Liver (tissue), 8 donors: ENCODE measurements at regions not wholly inside any gene's neighbourhood (a gene's known extent, or its start where the extent isn't known, plus 50 kb on each side); places are given as distances from the start of the nearest gene placed in this dataset.

Experiments
- DNase-seq: peaks from one replicate; pipeline ENCODE4 v3.0.0-alpha.2; 2017; ENCODE audit warnings: low spot score
- H3K27ac ChIP-seq, 2 donors: one replicate each; pipeline ENCODE4 v1.7.0; 2013; ENCODE audit warnings: inconsistent platforms in 2 of 2, low read length in 2 of 2, control low read depth in 1 of 2, low read depth in 1 of 2, mild to moderate bottlenecking in 1 of 2
- H3K27me3 ChIP-seq, 4 donors: one replicate each; pipeline versions ENCODE4 v1.6.1 to v1.7.0; 2013; ENCODE audit warnings: low read length in 3 of 4, inconsistent platforms in 1 of 4, mild to moderate bottlenecking in 1 of 4, moderate library complexity in 1 of 4; ENCODE audit not compliant: control insufficient read depth in 4 of 4, insufficient read depth in 4 of 4
- H3K36me3 ChIP-seq, 4 donors: one replicate each; pipeline versions ENCODE4 v1.6.1 to v1.7.0; 2013; ENCODE audit warnings: low read length in 3 of 4, mild to moderate bottlenecking in 3 of 4, low read depth in 1 of 4, moderate library complexity in 1 of 4; ENCODE audit not compliant: control insufficient read depth in 4 of 4, insufficient read depth in 3 of 4
- H3K4me1 ChIP-seq, 4 donors: one replicate each; pipeline versions ENCODE4 v1.6.1 to v1.7.0; 2013; ENCODE audit warnings: low read length in 3 of 4, mild to moderate bottlenecking in 3 of 4, moderate library complexity in 1 of 4; ENCODE audit not compliant: control insufficient read depth in 4 of 4, insufficient read depth in 4 of 4
- H3K4me3 ChIP-seq, 3 donors: one replicate each; pipeline versions ENCODE4 v1.6.1 to v1.7.0; 2013; ENCODE audit warnings: low read length in 3 of 3, control low read depth in 1 of 3, low read depth in 1 of 3, mild to moderate bottlenecking in 1 of 3
- H3K9ac ChIP-seq, 2 donors: one replicate each; pipeline ENCODE4 v1.7.0; 2013; ENCODE audit warnings: low read length in 2 of 2, mild to moderate bottlenecking in 2 of 2, moderate library complexity in 2 of 2, control low read depth in 1 of 2, low read depth in 1 of 2
- H3K9me3 ChIP-seq, 4 donors: one replicate each; pipeline versions ENCODE4 v1.6.1 to v1.7.0; 2013; ENCODE audit warnings: low read length in 3 of 4; ENCODE audit not compliant: control insufficient read depth in 4 of 4
- ATF3 ChIP-seq: IDR thresholded peaks from 2 replicates; pipeline ENCODE4 v1.6.1; 2016; ENCODE audit warnings: antibody characterized with exemption
- CTCF ChIP-seq: fragments of 150-350 bp; IDR thresholded peaks from 2 replicates; pipeline ENCODE4 v1.5.1; 2017; ENCODE audit warnings: improper control_type of control experiment, low read depth, low read length; ENCODE audit not compliant: missing input control
- EGR1 ChIP-seq, 2 donors: IDR thresholded peaks; 2 replicates each; pipeline ENCODE4 v1.6.1; 2016 to 2018; ENCODE audit warnings: antibody characterized with exemption in 2 of 2, low read depth in 2 of 2
- FOXA1 ChIP-seq: IDR thresholded peaks from 2 replicates; pipeline ENCODE4 v1.6.1; 2016; ENCODE audit warnings: antibody characterized with exemption
- FOXA2 ChIP-seq: IDR thresholded peaks from 2 replicates; pipeline ENCODE4 v1.6.1; 2016; ENCODE audit warnings: antibody characterized with exemption
- GABPA ChIP-seq, 2 donors: IDR thresholded peaks in 1 of 2; conservative IDR thresholded peaks in 1 of 2; 2 replicates each; pipeline ENCODE4 v1.6.1; 2016; ENCODE audit warnings: antibody characterized with exemption in 2 of 2, mild to moderate bottlenecking in 1 of 2, moderate library complexity in 1 of 2
- HNF4A ChIP-seq, 2 donors: conservative IDR thresholded peaks; 2 replicates each; pipeline ENCODE4 v1.6.1; 2016; ENCODE audit warnings: antibody characterized with exemption in 2 of 2, mild to moderate bottlenecking in 2 of 2
- HNF4G ChIP-seq: IDR thresholded peaks from 2 replicates; pipeline ENCODE4 v1.6.1; 2016; ENCODE audit warnings: antibody characterized with exemption
- JUND ChIP-seq, 2 donors: IDR thresholded peaks; 2 replicates each; pipeline ENCODE4 v1.6.1; 2016; ENCODE audit warnings: antibody characterized with exemption in 2 of 2
- NR2F2 ChIP-seq: IDR thresholded peaks from 2 replicates; pipeline ENCODE4 v1.6.1; 2016; ENCODE audit warnings: antibody characterized with exemption
- RAD21 ChIP-seq, 2 donors: IDR thresholded peaks; 2 replicates each; pipeline ENCODE4 v1.6.1; 2016; ENCODE audit warnings: antibody characterized with exemption in 2 of 2, mild to moderate bottlenecking in 2 of 2
- REST ChIP-seq: IDR thresholded peaks from 2 replicates; pipeline ENCODE4 v1.6.1; 2016; ENCODE audit warnings: antibody characterized with exemption, mild to moderate bottlenecking
- RXRA ChIP-seq, 2 donors: IDR thresholded peaks; 2 replicates each; pipeline ENCODE4 v1.6.1; 2017 to 2018; ENCODE audit warnings: antibody characterized with exemption in 2 of 2, mild to moderate bottlenecking in 1 of 2
- SP1 ChIP-seq: IDR thresholded peaks from 2 replicates; pipeline ENCODE4 v1.6.1; 2018; ENCODE audit warnings: antibody characterized with exemption, mild to moderate bottlenecking
- TAF1 ChIP-seq: conservative IDR thresholded peaks from 2 replicates; pipeline ENCODE4 v1.6.1; 2016; ENCODE audit warnings: antibody characterized with exemption, mild to moderate bottlenecking
- YY1 ChIP-seq: IDR thresholded peaks from 2 replicates; pipeline ENCODE4 v1.6.1; 2016; ENCODE audit warnings: antibody characterized with exemption, mild to moderate bottlenecking
- WGBS: extraction: QIAGEN DNeasy Blood & Tissue Kit; methylation state at CpG from one replicate; pipeline ENCODE4 v1.1.7; 2013; 5-methylcytosine and 5-hydroxymethylcytosine counted together
- TF ChIP-seq, protein P1 (sequence below): IDR thresholded peaks from 2 replicates; pipeline ENCODE4 v1.6.1; 2016; ENCODE audit warnings: antibody characterized with exemption
- TF ChIP-seq, protein P2 (sequence below): IDR thresholded peaks from 2 replicates; pipeline ENCODE4 v1.6.1; 2016; ENCODE audit warnings: antibody characterized with exemption
- donor health status: healthy.
- donor health status: healthy.
- donor health status: healthy.
- donor health status: healthy.
- donor health status: healthy.

DNA sequence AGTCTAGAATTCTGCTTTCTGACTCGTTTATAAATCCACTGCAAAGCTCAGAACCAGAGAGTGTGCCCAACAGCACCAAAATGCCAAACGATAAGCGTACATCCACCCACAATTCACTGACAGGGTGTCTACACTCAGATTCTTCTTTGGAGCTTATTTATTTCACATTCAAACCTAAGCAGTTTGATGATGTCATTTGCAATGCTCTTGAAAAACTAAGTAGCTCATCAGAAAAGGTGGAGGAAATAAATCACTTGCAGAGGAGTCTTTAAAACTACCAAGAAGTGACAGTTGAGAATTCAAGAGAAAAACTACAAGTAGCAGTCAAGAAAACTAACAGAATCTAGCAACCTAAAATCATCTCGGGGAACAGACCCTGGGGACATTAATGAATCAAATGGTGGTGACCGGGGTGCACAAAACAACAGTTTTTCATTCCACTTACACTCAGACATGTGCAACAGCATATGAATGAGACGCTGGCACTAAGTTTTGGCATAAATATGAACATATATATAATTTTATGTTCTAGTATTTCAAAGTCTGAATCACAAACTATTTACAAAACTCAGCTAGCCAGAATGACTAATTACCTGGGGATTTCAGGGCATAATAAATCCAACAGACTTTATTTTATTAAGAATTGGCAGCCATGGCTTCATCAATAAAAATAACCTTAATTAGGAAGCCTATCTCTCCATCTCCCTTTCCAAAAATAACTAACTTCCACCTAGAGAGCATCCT is 119.4 kb downstream of the SIPA1L2 start (continued):
- no peak for TF ChIP-seq ATF3

DNA sequence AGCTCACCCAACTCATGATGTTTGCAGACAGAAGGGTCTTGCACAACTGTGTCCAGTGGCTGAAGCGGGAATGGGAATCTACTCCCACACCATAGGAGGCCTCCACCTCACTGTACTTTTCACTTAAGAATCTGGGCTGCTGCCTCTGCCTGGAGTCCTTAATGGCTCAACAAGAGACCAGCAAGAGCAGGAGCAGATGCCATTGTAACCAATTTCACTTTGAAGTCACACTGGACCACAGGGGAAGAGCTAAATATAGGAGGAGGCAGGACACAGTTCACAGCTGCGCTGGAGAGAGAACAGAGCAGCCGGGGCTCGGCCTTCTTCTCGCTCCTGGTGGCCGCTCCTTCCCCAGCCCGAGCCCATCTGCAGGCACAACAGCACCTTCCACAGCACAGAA is 120.4 kb downstream of the SIPA1L2 start:
- H3K27ac ChIP-seq = no peak overlapping the region
- no peaks in the 10 kb centered on the region for H3K9me3 ChIP-seq
- 75% methylated on average over 7 of the region's 7 CpGs for WGBS
- H3K27me3 ChIP-seq = no peaks in the 10 kb centered on the region
- TF ChIP-seq, protein P1, sequence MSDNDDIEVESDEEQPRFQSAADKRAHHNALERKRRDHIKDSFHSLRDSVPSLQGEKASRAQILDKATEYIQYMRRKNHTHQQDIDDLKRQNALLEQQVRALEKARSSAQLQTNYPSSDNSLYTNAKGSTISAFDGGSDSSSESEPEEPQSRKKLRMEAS = no peak
- TF ChIP-seq FOXA1 (no peak), TAF1 (no peak), YY1 (no peak), FOXA2 (no peak), GABPA (IDR thresholded peaks at IDR 0.05 in 1 of 2, conservative IDR thresholded peaks at IDR 0.05 in 1 of 2) (no peak), ATF3 (no peak), NR2F2 (no peak), REST (no peak), HNF4G (no peak), SP1 (no peak), HNF4A (conservative IDR thresholded peaks at IDR 0.05) (no peak), EGR1 (IDR thresholded peaks at IDR 0.05; ENCODE audit: low read depth in 2 of 2) (no peak), CTCF (no peak), RXRA (IDR thresholded peaks at IDR 0.05) (no peak), JUND (IDR thresholded peaks at IDR 0.05) (no peak), RAD21 (IDR thresholded peaks at IDR 0.05) (no peak)
- TF ChIP-seq, protein P2, sequence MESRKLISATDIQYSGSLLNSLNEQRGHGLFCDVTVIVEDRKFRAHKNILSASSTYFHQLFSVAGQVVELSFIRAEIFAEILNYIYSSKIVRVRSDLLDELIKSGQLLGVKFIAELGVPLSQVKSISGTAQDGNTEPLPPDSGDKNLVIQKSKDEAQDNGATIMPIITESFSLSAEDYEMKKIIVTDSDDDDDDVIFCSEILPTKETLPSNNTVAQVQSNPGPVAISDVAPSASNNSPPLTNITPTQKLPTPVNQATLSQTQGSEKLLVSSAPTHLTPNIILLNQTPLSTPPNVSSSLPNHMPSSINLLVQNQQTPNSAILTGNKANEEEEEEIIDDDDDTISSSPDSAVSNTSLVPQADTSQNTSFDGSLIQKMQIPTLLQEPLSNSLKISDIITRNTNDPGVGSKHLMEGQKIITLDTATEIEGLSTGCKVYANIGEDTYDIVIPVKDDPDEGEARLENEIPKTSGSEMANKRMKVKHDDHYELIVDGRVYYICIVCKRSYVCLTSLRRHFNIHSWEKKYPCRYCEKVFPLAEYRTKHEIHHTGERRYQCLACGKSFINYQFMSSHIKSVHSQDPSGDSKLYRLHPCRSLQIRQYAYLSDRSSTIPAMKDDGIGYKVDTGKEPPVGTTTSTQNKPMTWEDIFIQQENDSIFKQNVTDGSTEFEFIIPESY = no peak
- no peaks in the 10 kb centered on the region for H3K36me3 ChIP-seq
- H3K9ac ChIP-seq = no peak overlapping the region
- no peak for DNase-seq
- H3K4me1 ChIP-seq = no peaks in the 10 kb centered on the region
- H3K4me3 ChIP-seq = no peak overlapping the region
